OCI-LY7 (cell line): ENCODE measurements at regions not wholly inside any gene's neighbourhood (a gene's known extent, or its start where the extent isn't known, plus 50 kb on each side); places are given as distances from the start of the nearest gene placed in this dataset.

ENCODE experiments used
- EZH2phosphoT487 ChIP-seq: fragments of 200-600 bp; sonication (generic); IDR thresholded peaks from 2 replicates; pipeline ENCODE4 v1.6.1; 2018; ENCODE audit warnings: low read depth, borderline replicate concordance, mild to moderate bottlenecking, mixed run types, antibody characterized with exemption, low read length, moderate library complexity, mixed read lengths
- TF ChIP-seq, protein P1 (sequence below): fragments of 200-600 bp; sonication (generic); conservative IDR thresholded peaks from 2 replicates; pipeline ENCODE4 v1.5.1; 2014; ENCODE audit warnings: mild to moderate bottlenecking, antibody characterized with exemption, low read length, moderate library complexity, mixed read lengths

DNA sequence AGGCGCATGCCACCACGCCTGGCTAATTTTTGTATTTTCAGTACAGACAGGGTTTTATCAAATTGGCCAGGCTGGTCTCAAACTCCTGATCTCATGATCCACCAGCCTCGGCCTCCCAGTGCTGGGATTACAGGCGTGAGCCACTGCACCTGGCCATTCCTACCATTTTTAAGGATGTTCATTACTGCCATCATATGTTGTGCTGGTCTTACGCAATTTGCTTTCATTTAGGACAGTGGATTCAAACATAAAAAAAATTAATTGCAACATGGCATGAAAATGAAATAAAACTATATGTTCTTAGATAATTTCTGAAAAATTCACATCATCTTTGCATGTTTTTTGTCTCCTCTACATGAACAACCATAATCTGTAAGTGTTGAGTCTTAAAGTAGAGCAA, 527.7 kb downstream of the LTN1 start:
- TF ChIP-seq, protein P1, sequence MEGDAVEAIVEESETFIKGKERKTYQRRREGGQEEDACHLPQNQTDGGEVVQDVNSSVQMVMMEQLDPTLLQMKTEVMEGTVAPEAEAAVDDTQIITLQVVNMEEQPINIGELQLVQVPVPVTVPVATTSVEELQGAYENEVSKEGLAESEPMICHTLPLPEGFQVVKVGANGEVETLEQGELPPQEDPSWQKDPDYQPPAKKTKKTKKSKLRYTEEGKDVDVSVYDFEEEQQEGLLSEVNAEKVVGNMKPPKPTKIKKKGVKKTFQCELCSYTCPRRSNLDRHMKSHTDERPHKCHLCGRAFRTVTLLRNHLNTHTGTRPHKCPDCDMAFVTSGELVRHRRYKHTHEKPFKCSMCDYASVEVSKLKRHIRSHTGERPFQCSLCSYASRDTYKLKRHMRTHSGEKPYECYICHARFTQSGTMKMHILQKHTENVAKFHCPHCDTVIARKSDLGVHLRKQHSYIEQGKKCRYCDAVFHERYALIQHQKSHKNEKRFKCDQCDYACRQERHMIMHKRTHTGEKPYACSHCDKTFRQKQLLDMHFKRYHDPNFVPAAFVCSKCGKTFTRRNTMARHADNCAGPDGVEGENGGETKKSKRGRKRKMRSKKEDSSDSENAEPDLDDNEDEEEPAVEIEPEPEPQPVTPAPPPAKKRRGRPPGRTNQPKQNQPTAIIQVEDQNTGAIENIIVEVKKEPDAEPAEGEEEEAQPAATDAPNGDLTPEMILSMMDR, result no peak
- no peak for TF ChIP-seq EZH2phosphoT487
